GM06990 (cell line): ENCODE measurements at regions not wholly inside any gene's neighbourhood (a gene's known extent, or its start where the extent isn't known, plus 50 kb on each side); places are given as distances from the start of the nearest gene placed in this dataset.

Experiments used
- DNase-seq: peaks from one replicate; pipeline ENCODE4 v3.0.0-alpha.2; 2011; ENCODE audit not compliant: insufficient read length; ENCODE audit errors: extremely low read depth
- H3K27me3 ChIP-seq: replicated peaks from 2 replicates; pipeline ENCODE4 v1.6.0; 2011; ENCODE audit warnings: low read length; ENCODE audit not compliant: control insufficient read depth, insufficient read depth
- H3K36me3 ChIP-seq: 2 replicates; pipeline ENCODE4 v1.5.1; 2011; ENCODE audit warnings: low read length; ENCODE audit not compliant: control insufficient read depth, insufficient read depth
- H3K4me3 ChIP-seq: replicated peaks from 2 replicates; pipeline ENCODE4 v1.5.1; 2011; ENCODE audit warnings: low read depth, mild to moderate bottlenecking, control low read depth, low read length
- CTCF ChIP-seq: IDR thresholded peaks from 2 replicates; pipeline ENCODE4 v1.5.1; 2011; ENCODE audit warnings: low read length, control low read depth, mild to moderate bottlenecking, inconsistent platforms; ENCODE audit not compliant: insufficient read depth, poor library complexity, severe bottlenecking

GRCh38 chr19:27793644-27794493 lies 1419.1 kb downstream of the UQCRFS1 start:
- no peak for TF ChIP-seq CTCF
- DNase-seq = peak; percentile 91
- H3K27me3 ChIP-seq = no peaks in the 10 kb centered on the region
- H3K4me3 ChIP-seq = peak overlapping the region; percentile 90
- H3K36me3 ChIP-seq = peaks cover 4% of the 10 kb centered on the region

- Histone ChIP-seq H3K27me3 (no peaks in the 10 kb centered on the region), H3K36me3 (peaks cover 4% of the 10 kb centered on the region), H3K4me3 (peak overlapping the region; percentile 90)
- no peak for TF ChIP-seq CTCF
- no peak for DNase-seq
Measured at GRCh38 chr19:27793128-27793643, 1419.8 kb downstream of the UQCRFS1 start.

- no peak for TF ChIP-seq CTCF
- no peaks in the 10 kb centered on the region for H3K27me3 ChIP-seq
- peak overlapping the region; percentile 90 for H3K4me3 ChIP-seq
- no peak for DNase-seq
- peaks cover under 1% of the 10 kb centered on the region for H3K36me3 ChIP-seq
Measured at GRCh38 chr19:27792576-27793127, 1420.3 kb downstream of the UQCRFS1 start.

- TF ChIP-seq CTCF = no peak
- Histone ChIP-seq H3K27me3 (no peaks in the 10 kb centered on the region), H3K4me3 (no peak overlapping the region), H3K36me3 (no peaks in the 10 kb centered on the region)
- no peak for DNase-seq
Measured at GRCh38 chr19:27780367-27781075, 1432.4 kb downstream of the UQCRFS1 start.

GRCh38 chr19:27779954-27780353 lies 1433.0 kb downstream of the UQCRFS1 start:
- Histone ChIP-seq H3K36me3 (no peaks in the 10 kb centered on the region), H3K4me3 (no peak overlapping the region), H3K27me3 (no peaks in the 10 kb centered on the region)
- no peak for DNase-seq
- no peak for TF ChIP-seq CTCF
